SK-N-SH (cell line): ENCODE measurements at regions not wholly inside any gene's neighbourhood (a gene's known extent, or its start where the extent isn't known, plus 50 kb on each side); places are given as distances from the start of the nearest gene placed in this dataset.

Source experiments
- CTCF ChIA-PET: fragments of 300-600, 350-600 bp; formaldehyde crosslinking; extraction: SDS; loops from one replicate; lab custom pipeline; 2021; lab: Yijun Ruan, JAX
- POLR2A ChIA-PET: fragments of 350-600 bp; sonication (Branson Sonifier 250); formaldehyde crosslinking; extraction: SDS; loops from one replicate; lab custom pipeline; 2020; ENCODE audit warnings: antibody characterized with exemption, inconsistent platforms; lab: Yijun Ruan, JAX
- DNase-seq: peaks from one replicate; pipeline ENCODE4 v3.0.0; 2012
- H2AFZ ChIP-seq: fragments of 200-600 bp; sonication (generic); 2 replicates; pipeline ENCODE4 v1.8.1; 2016; ENCODE audit warnings: antibody characterized with exemption, mild to moderate bottlenecking, low read depth
- H3F3A ChIP-seq: fragments of 200-600 bp; sonication (generic); replicated peaks from 2 replicates; pipeline ENCODE3; 2016; ENCODE audit warnings: antibody characterized with exemption, mild to moderate bottlenecking; ENCODE audit not compliant: insufficient read depth
- H3K27ac ChIP-seq, 2 experiments: fragments of 200-500 bp in 1 of 2; fragments of 200-600 bp in 1 of 2; sonication (Bioruptor generic) in 1 of 2; sonication (generic), shearing (Covaris generic) in 1 of 2; 2 replicates each; pipeline versions ENCODE4 v1.5.1 to v1.6.1; 2014 to 2016; ENCODE audit warnings: low read depth in 2 of 2, inconsistent platforms in 1 of 2, low read length in 1 of 2, mild to moderate bottlenecking in 1 of 2, mixed read lengths in 1 of 2
- H3K27me3 ChIP-seq: fragments of 200-600 bp; sonication (generic), shearing (Covaris generic); 2 replicates; pipeline ENCODE4 v1.6.1; 2016; ENCODE audit warnings: mixed run types; ENCODE audit not compliant: insufficient read depth
- H3K36me3 ChIP-seq, 2 experiments: fragments of 200-500 bp in 1 of 2; fragments of 200-600 bp in 1 of 2; sonication (Bioruptor generic) in 1 of 2; sonication (generic) in 1 of 2; replicated peaks in 1 of 2; 2 replicates each; pipeline versions ENCODE3 to v1.5.1; 2014 to 2016; ENCODE audit warnings: low read length in 1 of 2, mild to moderate bottlenecking in 1 of 2; ENCODE audit not compliant: insufficient read depth in 2 of 2, control insufficient read depth in 1 of 2
- H3K4me1 ChIP-seq, 2 experiments: fragments of 200-500 bp in 1 of 2; fragments of 200-600 bp in 1 of 2; sonication (Bioruptor generic) in 1 of 2; sonication (generic), shearing (Covaris generic) in 1 of 2; 2 replicates each; pipeline versions ENCODE4 v1.5.1 to v1.6.1; 2014 to 2016; ENCODE audit warnings: low read depth in 1 of 2, low read length in 1 of 2, mixed run types in 1 of 2; ENCODE audit not compliant: insufficient read depth in 2 of 2, control insufficient read depth in 1 of 2
- H3K4me2 ChIP-seq: fragments of 200-600 bp; sonication (generic), shearing (Covaris generic); 2 replicates; pipeline ENCODE4 v1.6.1; 2017; ENCODE audit warnings: mixed run types
- H3K4me3 ChIP-seq, 2 experiments: fragments of 200-500 bp in 1 of 2; fragments of 200-600 bp in 1 of 2; sonication (Bioruptor generic) in 1 of 2; sonication (generic), shearing (Covaris generic) in 1 of 2; 2 replicates each; pipeline versions ENCODE4 v1.5.1 to v1.8.1; 2014 to 2016; ENCODE audit warnings: low read depth in 2 of 2, inconsistent platforms in 1 of 2, low read length in 1 of 2, mild to moderate bottlenecking in 1 of 2, mixed read lengths in 1 of 2, moderate library complexity in 1 of 2
- H3K79me2 ChIP-seq: fragments of 200-600 bp; sonication (generic); 2 replicates; pipeline ENCODE4 v1.8.1; 2017; ENCODE audit warnings: mild to moderate bottlenecking; ENCODE audit not compliant: insufficient read depth
- H3K9ac ChIP-seq: fragments of 200-600 bp; sonication (generic); 2 replicates; pipeline ENCODE4 v1.6.1; 2017; ENCODE audit warnings: mixed run types
- H3K9me2 ChIP-seq: fragments of 200-600 bp; sonication (generic); 2 replicates; pipeline ENCODE4 v1.6.1; 2017; ENCODE audit warnings: mixed run types
- H3K9me3 ChIP-seq: fragments of 200-600 bp; sonication (generic); 2 replicates; pipeline ENCODE4 v1.6.1; 2017; ENCODE audit warnings: mixed run types, mild to moderate bottlenecking, moderate library complexity
- H4K20me1 ChIP-seq: fragments of 200-600 bp; sonication (generic); 2 replicates; pipeline ENCODE4 v1.6.1; 2017; ENCODE audit warnings: mild to moderate bottlenecking, mixed run types; ENCODE audit not compliant: insufficient read depth
- CTCF ChIP-seq: fragments of 200-600 bp; sonication (generic); IDR thresholded peaks from 2 replicates; pipeline ENCODE4 v1.6.1; 2017; ENCODE audit warnings: antibody characterized with exemption, mild to moderate bottlenecking, moderate library complexity
- RAD21 ChIP-seq: IDR thresholded peaks from 2 replicates; pipeline ENCODE4 v1.6.1; 2012; ENCODE audit warnings: mild to moderate bottlenecking, low read length
- REST ChIP-seq: IDR thresholded peaks from 2 replicates; pipeline ENCODE4 v1.6.1; 2012; ENCODE audit warnings: mild to moderate bottlenecking, low read depth, low read length, moderate library complexity
- RXRA ChIP-seq: IDR thresholded peaks from 2 replicates; pipeline ENCODE4 v1.4.0; 2012; ENCODE audit warnings: low read depth, mild to moderate bottlenecking, borderline replicate concordance
- SMC3 ChIP-seq: IDR thresholded peaks from 2 replicates; pipeline ENCODE4 v1.6.1; 2012; ENCODE audit warnings: low read depth, low read length, improper control_type of control experiment
- WGBS: methylation state at CpG from one replicate; pipeline ENCODE4 v1.1.6; 2017; ENCODE audit warnings: low lambda C conversion rate; 5-methylcytosine and 5-hydroxymethylcytosine counted together
- TF ChIP-seq, protein P1 (sequence below): fragments of 150-350 bp; IDR thresholded peaks from 2 replicates; pipeline ENCODE4 v1.6.1; 2016; ENCODE audit warnings: mild to moderate bottlenecking, low read depth, low read length
- TF ChIP-seq, protein P2 (sequence below): IDR thresholded peaks from 2 replicates; pipeline ENCODE4 v1.4.0; 2012; ENCODE audit warnings: low read depth, borderline replicate concordance

DNA sequence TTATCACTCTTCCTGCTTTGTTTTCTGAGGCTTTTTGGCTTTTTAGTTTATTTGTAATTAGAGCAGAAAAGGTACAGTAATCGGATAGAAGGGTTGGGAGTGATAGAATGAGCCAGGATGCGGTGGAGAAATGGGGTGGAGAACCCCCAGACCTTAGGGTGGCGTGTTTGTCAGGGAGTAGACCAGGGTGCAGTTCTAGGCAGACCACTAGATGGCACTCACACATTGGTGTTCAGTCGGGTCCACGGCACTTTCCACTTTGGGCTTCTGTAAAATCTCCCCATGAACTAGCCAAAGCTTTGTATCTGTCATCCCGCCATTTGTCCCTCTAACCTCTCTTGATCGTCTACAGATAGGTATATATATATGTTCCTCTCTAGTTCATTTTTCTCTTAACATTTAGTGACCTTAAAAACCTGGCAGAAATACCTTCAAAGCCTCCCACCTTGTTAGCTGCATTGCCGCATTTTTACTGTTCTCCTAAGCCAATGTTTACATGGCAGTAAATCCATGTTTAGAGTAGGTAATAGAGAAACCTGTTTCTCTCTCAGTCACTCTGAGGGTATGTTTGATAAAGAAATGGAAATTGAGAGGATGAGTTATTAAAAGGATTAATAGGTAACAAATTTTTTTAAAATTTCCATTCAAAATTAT lies 154.9 kb downstream of the TM9SF2 start:
- DNase-seq: peak; percentile 79
- POLR2A ChIA-PET: no interaction called here
- Histone ChIP-seq H4K20me1 (no peaks in the 10 kb centered on the region), H3K27ac (no peak overlapping the region), H3K36me3 (no peaks in the 10 kb centered on the region), H3F3A (no peaks in the 10 kb centered on the region), H3K4me2 (no peak overlapping the region; the same call in 1 of the 2 replicates), H3K4me3 (peak overlapping the region in 1 of 2 experiments; percentile 22; a peak in 1 of 4 replicates), H3K79me2 (no peaks in the 10 kb centered on the region), H2AFZ (peak overlapping the region; percentile 71; the same call in 1 of the 2 replicates), H3K4me1 (peaks cover 0 to 5% of the 10 kb centered on the region in 2 experiments; a peak in 3 of 4 replicates), H3K9ac (no peak overlapping the region), H3K9me2 (no peaks in the 10 kb centered on the region), H3K27me3 (no peaks in the 10 kb centered on the region), H3K9me3 (no peaks in the 10 kb centered on the region)
- peak; percentile 94 for TF ChIP-seq RAD21
- TF ChIP-seq, protein P1, sequence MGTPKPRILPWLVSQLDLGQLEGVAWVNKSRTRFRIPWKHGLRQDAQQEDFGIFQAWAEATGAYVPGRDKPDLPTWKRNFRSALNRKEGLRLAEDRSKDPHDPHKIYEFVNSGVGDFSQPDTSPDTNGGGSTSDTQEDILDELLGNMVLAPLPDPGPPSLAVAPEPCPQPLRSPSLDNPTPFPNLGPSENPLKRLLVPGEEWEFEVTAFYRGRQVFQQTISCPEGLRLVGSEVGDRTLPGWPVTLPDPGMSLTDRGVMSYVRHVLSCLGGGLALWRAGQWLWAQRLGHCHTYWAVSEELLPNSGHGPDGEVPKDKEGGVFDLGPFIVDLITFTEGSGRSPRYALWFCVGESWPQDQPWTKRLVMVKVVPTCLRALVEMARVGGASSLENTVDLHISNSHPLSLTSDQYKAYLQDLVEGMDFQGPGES: no peak
- TF ChIP-seq REST: no peak
- peak; percentile 87 for TF ChIP-seq SMC3
- TF ChIP-seq CTCF: peak; percentile 91
- CTCF ChIA-PET: interaction anchor here (0.5 to 6.5 kb wide), 71 partner anchors 8 to 1472 kb away, joined by 3 to 107 read pairs (median 4); partner anchors contain the start of gene ZIC2
- WGBS: 15% methylated on average over 8 of the region's 8 CpGs

GRCh38 chr13:99655351-99656091 lies 154.2 kb downstream of the TM9SF2 start:
- CTCF ChIA-PET: interaction anchor here (0.6 to 6.5 kb wide), 38 partner anchors 8 to 1472 kb away, joined by 3 to 107 read pairs (median 5); no protein-coding TSS in a partner anchor
- H3K9ac ChIP-seq: no peak overlapping the region
- peaks cover 0 to 5% of the 10 kb centered on the region in 2 experiments; a peak in 3 of 4 replicates for H3K4me1 ChIP-seq
- H3F3A ChIP-seq: no peaks in the 10 kb centered on the region
- DNase-seq: no peak
- H3K27ac ChIP-seq: no peak overlapping the region
- no peaks in the 10 kb centered on the region for H4K20me1 ChIP-seq
- no peaks in the 10 kb centered on the region for H3K36me3 ChIP-seq
- TF ChIP-seq, protein P2, sequence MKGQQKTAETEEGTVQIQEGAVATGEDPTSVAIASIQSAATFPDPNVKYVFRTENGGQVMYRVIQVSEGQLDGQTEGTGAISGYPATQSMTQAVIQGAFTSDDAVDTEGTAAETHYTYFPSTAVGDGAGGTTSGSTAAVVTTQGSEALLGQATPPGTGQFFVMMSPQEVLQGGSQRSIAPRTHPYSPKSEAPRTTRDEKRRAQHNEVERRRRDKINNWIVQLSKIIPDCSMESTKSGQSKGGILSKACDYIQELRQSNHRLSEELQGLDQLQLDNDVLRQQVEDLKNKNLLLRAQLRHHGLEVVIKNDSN: no peak
- no peak for TF ChIP-seq RXRA
- no peak overlapping the region; a peak in 1 of 4 replicates for H3K4me3 ChIP-seq
- POLR2A ChIA-PET: no interaction called here
- H2AFZ ChIP-seq: peak overlapping the region; percentile 71; the same call in 1 of the 2 replicates
- no peaks in the 10 kb centered on the region for H3K79me2 ChIP-seq
- H3K27me3 ChIP-seq: no peaks in the 10 kb centered on the region
- WGBS: 59% methylated on average over 12 of the region's 17 CpGs
- H3K4me2 ChIP-seq: no peak overlapping the region; the same call in 1 of the 2 replicates
- no peaks in the 10 kb centered on the region for H3K9me3 ChIP-seq
- no peaks in the 10 kb centered on the region for H3K9me2 ChIP-seq
